ENCODE measurements at regions not wholly inside any gene's neighbourhood (a gene's known extent, or its start where the extent isn't known, plus 50 kb on each side); places are given as distances from the start of the nearest gene placed in this dataset.

GRCh38 chr3:65201926-65202325, 514.1 kb upstream of the ADAMTS9 start:
- TF ChIP-seq SMAD3 (CRISPR knock-in tag; IDR thresholded peaks at IDR 0.05; ENCODE audit: borderline replicate concordance) (no peak), CTCF (IDR thresholded peaks at IDR 0.05) (no peak), PRDM15 (CRISPR knock-in tag; IDR thresholded peaks at IDR 0.05) (no peak), E2F4 (CRISPR knock-in tag; IDR thresholded peaks at IDR 0.05; ENCODE audit: borderline replicate concordance, low read depth) (no peak), ZSCAN18 (CRISPR knock-in tag; IDR thresholded peaks at IDR 0.05) (no peak), ATF3 (CRISPR knock-in tag; conservative IDR thresholded peaks at IDR 0.05) (no peak), FOXK1 (CRISPR knock-in tag; IDR thresholded peaks at IDR 0.05) (no peak), MAX (CRISPR knock-in tag; IDR thresholded peaks at IDR 0.05) (no peak), TEAD4 (CRISPR knock-in tag; IDR thresholded peaks at IDR 0.05) (no peak), FOXP4 (CRISPR knock-in tag; IDR thresholded peaks at IDR 0.05) (no peak)

Data from WTC11 (cell line).